Thoracic aorta (tissue), 2 donors: ENCODE measurements at regions not wholly inside any gene's neighbourhood (a gene's known extent, or its start where the extent isn't known, plus 50 kb on each side); places are given as distances from the start of the nearest gene placed in this dataset.

Source experiments
- ATAC-seq: fragments of 150-250 bp; one replicate; pipeline ENCODE4 v1.8.0; 2017; ENCODE audit warnings: low read depth; ENCODE audit not compliant: insufficient number of reproducible peaks, low FRiP score
- DNase-seq: peaks from one replicate; pipeline ENCODE4 v3.0.0-alpha.2; 2020; ENCODE audit warnings: low spot score
- H3K27ac ChIP-seq, 2 donors: fragments of 200-600 bp; sonication (generic); 1 replicate in 1 of 2; 2 replicates in 1 of 2; pipeline ENCODE4 v1.5.1; 2016; ENCODE audit warnings: mild to moderate bottlenecking in 2 of 2, moderate library complexity in 2 of 2
- H3K27me3 ChIP-seq: fragments of 200-600 bp; sonication (generic); replicated peaks from 2 replicates; pipeline ENCODE4 v1.6.0; 2016; ENCODE audit warnings: mild to moderate bottlenecking; ENCODE audit not compliant: insufficient read depth
- H3K36me3 ChIP-seq: fragments of 200-600 bp; sonication (generic); one replicate; pipeline ENCODE4 v1.5.1; 2016
- H3K4me1 ChIP-seq, 2 donors: fragments of 200-600 bp; sonication (generic); 1 replicate in 1 of 2; 2 replicates in 1 of 2; pipeline versions ENCODE4 v1.5.1 to v1.6.0; 2016; ENCODE audit warnings: low read depth in 2 of 2, mild to moderate bottlenecking in 1 of 2; ENCODE audit not compliant: control insufficient read depth in 1 of 2
- H3K4me3 ChIP-seq: fragments of 200-600 bp; sonication (generic); 2 replicates; pipeline ENCODE4 v1.5.1; 2016; ENCODE audit warnings: mild to moderate bottlenecking
- H3K9me3 ChIP-seq: fragments of 200-600 bp; sonication (generic); 2 replicates; pipeline ENCODE4 v1.5.1; 2016
- CTCF ChIP-seq: fragments of 200-600 bp; sonication (generic); IDR thresholded peaks from one replicate; pipeline ENCODE4 v1.5.1; 2019; ENCODE audit warnings: antibody characterized with exemption

DNA sequence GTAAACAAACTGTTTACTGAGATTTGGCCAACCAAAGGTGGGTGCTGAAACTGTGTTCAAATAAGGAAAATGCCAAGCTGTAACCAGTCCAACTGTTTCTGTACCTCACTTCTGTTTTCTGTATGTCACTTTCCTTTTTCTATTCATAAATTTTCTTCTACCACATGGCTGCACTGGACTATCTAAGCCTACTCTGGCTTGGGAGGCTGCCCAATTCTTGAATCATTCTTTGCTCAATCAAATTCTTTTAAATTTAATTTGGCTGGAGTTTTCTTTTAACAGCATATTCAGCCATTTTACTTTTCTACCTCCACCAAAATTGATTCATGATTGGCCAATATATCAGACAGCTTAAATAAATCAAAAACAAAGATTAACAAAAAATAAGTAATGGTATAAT, 1575.5 kb upstream of the SPRY2 start:
- H3K9me3 ChIP-seq = no peaks in the 10 kb centered on the region
- H3K27me3 ChIP-seq = no peaks in the 10 kb centered on the region

GRCh38 chr13:81907787-81908372, 1567.0 kb upstream of the SPRY2 start:
- H3K27ac ChIP-seq = no peak overlapping the region
- no peak overlapping the region for H3K4me3 ChIP-seq
- DNase-seq = no peak
- no peaks in the 10 kb centered on the region for H3K27me3 ChIP-seq
- H3K9me3 ChIP-seq = no peaks in the 10 kb centered on the region
- peaks cover 0 to 4% of the 10 kb centered on the region in 2 donors for H3K4me1 ChIP-seq
- no peak for ATAC-seq
- TF ChIP-seq CTCF = no peak
- H3K36me3 ChIP-seq = no peaks in the 10 kb centered on the region

More for the DNA sequence above, 1575.5 kb upstream of the SPRY2 start:
- no peak for TF ChIP-seq CTCF
- Histone ChIP-seq H3K4me3 (no peak overlapping the region), H3K4me1 (peaks cover 0 to 4% of the 10 kb centered on the region in 2 donors), H3K36me3 (no peaks in the 10 kb centered on the region), H3K27ac (no peak overlapping the region)
- ATAC-seq = no peak
- no peak for DNase-seq

DNA sequence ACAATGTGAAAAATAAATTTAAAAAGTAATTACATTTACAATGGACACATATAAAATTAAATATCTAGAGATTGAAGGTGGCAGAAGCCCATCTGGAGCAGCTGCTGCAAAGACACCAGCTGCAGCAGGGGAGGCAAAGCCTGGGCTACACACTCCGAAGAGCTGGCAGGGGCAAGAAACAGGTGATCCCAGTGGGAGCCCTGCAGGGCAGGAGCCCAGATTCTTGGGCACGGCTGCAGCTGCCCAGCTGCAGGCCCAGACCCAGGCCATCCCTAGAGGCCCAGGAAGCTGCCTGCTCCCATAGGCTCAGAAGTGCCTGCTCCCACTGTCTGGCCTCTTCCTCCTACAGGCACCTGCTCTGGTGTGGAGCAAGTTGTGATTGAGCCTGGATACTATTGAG, 1547.9 kb upstream of the SPRY2 start:
- H3K4me3 ChIP-seq = no peak overlapping the region
- no peaks in the 10 kb centered on the region for H3K36me3 ChIP-seq
- ATAC-seq (no peak), DNase-seq (no peak)
- H3K27me3 ChIP-seq = no peaks in the 10 kb centered on the region
- H3K27ac ChIP-seq = no peak overlapping the region
- H3K4me1 ChIP-seq = no peaks in the 10 kb centered on the region
- TF ChIP-seq CTCF = no peak
- H3K9me3 ChIP-seq = peaks cover 8% of the 10 kb centered on the region

DNA sequence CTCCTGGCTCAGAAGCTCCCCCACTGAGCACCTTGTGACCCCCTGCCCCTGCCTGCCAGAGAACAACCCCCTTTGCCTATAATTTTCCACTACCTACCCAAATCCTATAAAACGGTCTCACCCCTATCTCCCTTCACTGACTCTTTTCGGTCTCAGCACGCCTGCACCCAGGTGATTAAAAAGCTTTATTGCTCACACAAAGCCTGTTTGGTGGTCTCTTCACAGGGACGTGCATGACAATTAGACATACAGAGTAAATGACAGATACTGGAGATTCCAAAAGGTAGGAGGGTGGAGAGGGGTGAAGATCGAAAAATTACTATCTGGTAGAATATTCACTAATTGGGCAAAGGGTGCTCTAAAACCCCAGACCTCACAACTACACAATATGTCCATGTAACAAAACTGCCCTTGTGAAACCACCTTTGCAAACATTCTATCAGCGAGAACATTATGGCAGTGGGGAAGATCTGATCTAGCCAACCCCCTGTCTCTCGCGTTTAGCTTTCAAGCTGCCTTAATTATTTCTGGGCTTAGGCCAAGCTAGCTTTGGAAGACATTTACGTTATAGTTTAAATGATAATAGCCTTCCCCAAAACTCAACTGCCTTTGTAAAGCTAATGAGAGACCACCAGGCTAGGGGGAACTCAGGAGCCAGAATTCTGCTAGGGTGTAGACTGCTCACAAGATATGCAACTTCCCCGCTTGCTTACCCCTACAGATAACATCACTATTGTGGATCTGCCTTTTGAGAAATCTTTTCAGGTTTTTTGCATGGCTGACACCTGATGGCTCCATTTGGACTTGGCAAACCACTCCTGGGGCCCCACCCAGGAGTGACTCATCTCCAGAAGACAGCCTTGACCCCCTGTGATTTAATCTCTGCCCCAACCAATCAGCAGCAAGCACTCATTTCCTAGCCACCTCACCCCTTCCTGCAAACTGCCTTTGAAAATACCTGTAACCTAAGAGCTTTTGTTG, 1534.0 kb upstream of the SPRY2 start:
- Histone ChIP-seq H3K9me3 (no peaks in the 10 kb centered on the region), H3K4me1 (no peaks in the 10 kb centered on the region), H3K4me3 (no peak overlapping the region), H3K27me3 (no peaks in the 10 kb centered on the region), H3K27ac (no peak overlapping the region), H3K36me3 (no peaks in the 10 kb centered on the region)
- no peak for DNase-seq
- TF ChIP-seq CTCF = no peak
- no peak for ATAC-seq

GRCh38 chr13:81874253-81874652, 1533.3 kb upstream of the SPRY2 start:
- TF ChIP-seq CTCF = no peak
- Histone ChIP-seq H3K4me3 (no peak overlapping the region), H3K9me3 (no peaks in the 10 kb centered on the region), H3K27me3 (no peaks in the 10 kb centered on the region), H3K4me1 (no peaks in the 10 kb centered on the region), H3K36me3 (no peaks in the 10 kb centered on the region), H3K27ac (no peak overlapping the region)
- ATAC-seq (no peak), DNase-seq (no peak)
